RWPE2 (cell line): ENCODE measurements at regions not wholly inside any gene's neighbourhood (a gene's known extent, or its start where the extent isn't known, plus 50 kb on each side); places are given as distances from the start of the nearest gene placed in this dataset.
"Not testable (repeated sequence)": the region's sequence is repeated elsewhere in the genome, so short reads cannot be mapped to it uniquely, and the experiment has no call there.

Source experiments
- ATAC-seq: fragments of 200-7000 bp; cut with Tn5 transposase; 3 replicates; pipeline ENCODE4 v1.9.1; 2021; ENCODE audit warnings: low read depth
- DNase-seq: peaks from one replicate; pipeline ENCODE4 v3.0.0-alpha.2; 2020; ENCODE audit warnings: low spot score
- H3K27ac ChIP-seq: fragments of 450-650 bp; 2 replicates; pipeline ENCODE4 v1.5.1; 2017; ENCODE audit warnings: mild to moderate bottlenecking; ENCODE audit not compliant: poor library complexity, severe bottlenecking
- H3K27me3 ChIP-seq: fragments of 250-450 bp; sonication (Bioruptor Pico); 2 replicates; pipeline ENCODE4 v1.5.1; 2021; ENCODE audit warnings: mild to moderate bottlenecking, moderate library complexity; ENCODE audit not compliant: insufficient read depth, poor library complexity, severe bottlenecking
- H3K36me3 ChIP-seq: fragments of 250-450 bp; sonication (Bioruptor Pico); 2 replicates; pipeline ENCODE4 v1.5.1; 2020; ENCODE audit warnings: low read depth, mild to moderate bottlenecking, moderate library complexity
- H3K4me1 ChIP-seq: fragments of 250-450 bp; sonication (Bioruptor Pico); 2 replicates; pipeline ENCODE4 v1.5.1; 2021; ENCODE audit warnings: mild to moderate bottlenecking, moderate library complexity; ENCODE audit not compliant: insufficient read depth, poor library complexity, severe bottlenecking
- H3K4me3 ChIP-seq: fragments of 250-450 bp; sonication (Bioruptor Pico); 2 replicates; pipeline ENCODE4 v1.5.1; 2021; ENCODE audit warnings: mild to moderate bottlenecking, moderate library complexity; ENCODE audit not compliant: severe bottlenecking
- H3K9me3 ChIP-seq: fragments of 250-450 bp; sonication (Bioruptor Pico); 2 replicates; pipeline ENCODE4 v1.5.1; 2021; ENCODE audit warnings: mild to moderate bottlenecking, moderate library complexity; ENCODE audit not compliant: severe bottlenecking

DNA sequence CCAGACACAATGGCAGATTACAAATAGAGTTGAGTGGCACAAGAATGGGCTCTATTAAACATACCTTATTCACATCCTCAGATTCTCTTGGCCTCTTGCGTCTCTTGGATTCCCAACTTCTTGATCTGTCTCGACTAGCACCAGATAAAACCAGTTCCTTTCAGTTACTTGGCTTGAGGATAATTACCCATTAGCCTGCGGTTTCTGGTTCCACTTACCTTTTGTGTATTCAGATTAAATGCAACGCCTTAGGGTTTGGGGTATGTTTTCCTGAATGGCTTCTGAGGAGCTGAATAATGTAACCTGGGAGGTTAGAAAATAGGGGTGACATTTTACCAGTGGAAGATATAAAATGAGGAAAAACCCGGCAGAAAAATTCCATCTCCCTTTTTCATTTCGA is 154.4 kb upstream of the TSPY2 start:
- H3K27ac ChIP-seq, H3K9me3 ChIP-seq, H3K4me3 ChIP-seq, H3K27me3 ChIP-seq, DNase-seq, H3K4me1 ChIP-seq, H3K36me3 ChIP-seq, ATAC-seq: not testable (repeated sequence)

GRCh38 chrY:6130689-6131619 is 115.1 kb upstream of the TSPY2 start:
- ATAC-seq, H3K27me3 ChIP-seq, H3K4me3 ChIP-seq, H3K36me3 ChIP-seq, DNase-seq, H3K4me1 ChIP-seq, H3K9me3 ChIP-seq, H3K27ac ChIP-seq: not testable (repeated sequence)

GRCh38 chrY:6136149-6136548 is 109.9 kb upstream of the TSPY2 start:
- H3K27me3 ChIP-seq, H3K4me1 ChIP-seq, H3K9me3 ChIP-seq, DNase-seq, H3K36me3 ChIP-seq, H3K4me3 ChIP-seq, H3K27ac ChIP-seq: not testable (repeated sequence)
- ATAC-seq: peak; percentile 78
